ENCODE measurements at regions not wholly inside any gene's neighbourhood (a gene's known extent, or its start where the extent isn't known, plus 50 kb on each side); places are given as distances from the start of the nearest gene placed in this dataset.

DNA sequence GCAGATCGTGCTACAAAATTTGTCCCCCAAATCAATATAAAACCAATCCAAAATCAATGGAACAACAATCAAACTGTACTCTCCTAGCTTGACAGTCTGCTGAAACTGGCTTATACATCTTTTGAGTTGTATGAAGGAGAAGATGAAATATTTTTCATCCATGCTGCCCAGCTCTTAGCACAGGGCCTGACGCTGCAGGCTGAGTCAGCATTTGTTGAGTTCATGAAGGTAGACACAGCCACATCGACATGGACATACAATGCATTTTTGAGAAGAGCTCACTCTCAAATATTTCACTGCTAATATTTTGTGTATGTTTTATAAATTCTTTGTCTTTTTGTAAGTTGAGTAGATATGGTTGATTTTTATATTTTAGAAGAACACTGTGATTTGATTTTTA is 327.3 kb downstream of the OTOL1 start:
- Histone ChIP-seq H4K20me1 (ENCODE audit: insufficient read depth, low read length) (no peaks in the 10 kb centered on the region), H3K36me3 (ENCODE audit: insufficient read depth, low read length) (no peaks in the 10 kb centered on the region), H2AFZ (ENCODE audit: low read depth, low read length) (no peak overlapping the region), H3K4me2 (ENCODE audit: low read length) (no peak overlapping the region), H3K4me1 (ENCODE audit: insufficient read depth, low read length) (no peaks in the 10 kb centered on the region), H3K27ac (ENCODE audit: low read depth, low read length) (no peak overlapping the region), H3K79me2 (ENCODE audit: insufficient read depth, low read length) (no peaks in the 10 kb centered on the region), H3K9ac (ENCODE audit: low read length) (no peak overlapping the region), H3K9me3 (ENCODE audit: insufficient read depth, low read depth, low read length) (no peaks in the 10 kb centered on the region), H3K27me3 (ENCODE audit: insufficient read depth, low read length) (no peaks in the 10 kb centered on the region), H3K4me3 (ENCODE audit: insufficient read depth, low read depth, low read length) (no peak overlapping the region)
- TF ChIP-seq, protein P1, sequence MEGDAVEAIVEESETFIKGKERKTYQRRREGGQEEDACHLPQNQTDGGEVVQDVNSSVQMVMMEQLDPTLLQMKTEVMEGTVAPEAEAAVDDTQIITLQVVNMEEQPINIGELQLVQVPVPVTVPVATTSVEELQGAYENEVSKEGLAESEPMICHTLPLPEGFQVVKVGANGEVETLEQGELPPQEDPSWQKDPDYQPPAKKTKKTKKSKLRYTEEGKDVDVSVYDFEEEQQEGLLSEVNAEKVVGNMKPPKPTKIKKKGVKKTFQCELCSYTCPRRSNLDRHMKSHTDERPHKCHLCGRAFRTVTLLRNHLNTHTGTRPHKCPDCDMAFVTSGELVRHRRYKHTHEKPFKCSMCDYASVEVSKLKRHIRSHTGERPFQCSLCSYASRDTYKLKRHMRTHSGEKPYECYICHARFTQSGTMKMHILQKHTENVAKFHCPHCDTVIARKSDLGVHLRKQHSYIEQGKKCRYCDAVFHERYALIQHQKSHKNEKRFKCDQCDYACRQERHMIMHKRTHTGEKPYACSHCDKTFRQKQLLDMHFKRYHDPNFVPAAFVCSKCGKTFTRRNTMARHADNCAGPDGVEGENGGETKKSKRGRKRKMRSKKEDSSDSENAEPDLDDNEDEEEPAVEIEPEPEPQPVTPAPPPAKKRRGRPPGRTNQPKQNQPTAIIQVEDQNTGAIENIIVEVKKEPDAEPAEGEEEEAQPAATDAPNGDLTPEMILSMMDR (IDR thresholded peaks at IDR 0.05; ENCODE audit: insufficient read depth, low read depth, low read length): no peak
- no peak for TF ChIP-seq EZH2 (IDR thresholded peaks at IDR 0.05; ENCODE audit: insufficient read depth, low read length)
- Mint-ChIP-seq H3K27me3 (ENCODE audit: low read depth, unreplicated experiment) (no peaks in the 10 kb centered on the region), H3K4me1 (ENCODE audit: low read depth, unreplicated experiment) (no peaks in the 10 kb centered on the region), H3K36me3 (ENCODE audit: low read depth, unreplicated experiment) (no peaks in the 10 kb centered on the region), H3K4me3 (ENCODE audit: unreplicated experiment) (no peak overlapping the region), H3K27ac (ENCODE audit: unreplicated experiment) (no peak overlapping the region), H3K9me3 (ENCODE audit: unreplicated experiment) (no peaks in the 10 kb centered on the region)
- no peak for FAIRE-seq
- DNase-seq (ENCODE audit: low read depth): no peak

DNA sequence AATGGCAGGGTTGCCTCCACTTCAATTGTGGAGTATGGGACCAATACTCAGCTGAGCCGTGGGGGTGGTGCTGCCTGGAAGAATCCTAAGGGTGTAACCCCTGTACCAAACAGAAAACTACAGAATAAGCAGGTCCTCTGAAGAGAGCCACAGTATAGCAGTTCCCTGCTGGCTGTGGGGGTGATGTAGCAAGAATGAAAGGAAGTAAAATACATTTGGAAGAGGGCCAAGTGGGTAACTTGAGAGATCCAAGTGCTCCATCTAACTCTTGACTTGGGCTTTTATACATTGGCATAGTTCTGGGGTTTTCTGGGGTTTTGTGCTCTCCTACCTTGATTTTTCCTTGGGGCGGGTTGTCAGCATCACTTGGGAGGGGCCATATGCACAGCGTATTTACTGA is 341.4 kb downstream of the OTOL1 start:
- no peaks in the 10 kb centered on the region for H3K9me3 Mint-ChIP-seq (ENCODE audit: unreplicated experiment)

DNA sequence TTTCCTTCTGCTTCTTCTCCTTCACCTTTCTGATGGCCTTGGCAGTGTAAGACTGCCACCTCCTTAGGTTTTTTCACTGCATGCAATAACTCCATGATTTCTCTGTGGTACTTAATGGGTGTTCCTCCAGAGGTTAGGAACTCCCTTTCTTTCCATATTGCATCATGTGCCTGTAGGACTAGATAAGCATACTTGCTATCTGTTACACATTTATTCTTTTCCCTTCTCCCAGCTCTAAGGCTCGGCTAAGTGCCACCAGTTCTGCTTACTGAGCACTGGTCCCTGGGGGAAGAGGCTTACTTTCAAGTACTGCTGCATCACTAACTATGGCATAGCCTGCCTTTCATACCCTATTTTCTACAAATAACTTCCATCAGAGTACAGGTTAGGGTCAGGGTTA is 351.8 kb downstream of the OTOL1 start:
- Histone ChIP-seq H3K27ac (ENCODE audit: low read depth, low read length) (no peak overlapping the region), H3K27me3 (ENCODE audit: insufficient read depth, low read length) (no peaks in the 10 kb centered on the region), H3K36me3 (ENCODE audit: insufficient read depth, low read length) (no peaks in the 10 kb centered on the region), H3K4me1 (ENCODE audit: insufficient read depth, low read length) (no peaks in the 10 kb centered on the region), H3K9ac (ENCODE audit: low read length) (no peak overlapping the region), H2AFZ (ENCODE audit: low read depth, low read length) (no peak overlapping the region), H3K4me2 (ENCODE audit: low read length) (no peak overlapping the region), H3K79me2 (ENCODE audit: insufficient read depth, low read length) (no peaks in the 10 kb centered on the region), H3K4me3 (ENCODE audit: insufficient read depth, low read depth, low read length) (no peak overlapping the region), H4K20me1 (ENCODE audit: insufficient read depth, low read length) (no peaks in the 10 kb centered on the region), H3K9me3 (ENCODE audit: insufficient read depth, low read depth, low read length) (no peaks in the 10 kb centered on the region)
- no peak for TF ChIP-seq EZH2 (IDR thresholded peaks at IDR 0.05; ENCODE audit: insufficient read depth, low read length)
- TF ChIP-seq, protein P1 (IDR thresholded peaks at IDR 0.05; ENCODE audit: insufficient read depth, low read depth, low read length): no peak
- H3K4me3 Mint-ChIP-seq (ENCODE audit: unreplicated experiment): no peak overlapping the region
- no peaks in the 10 kb centered on the region for H3K36me3 Mint-ChIP-seq (ENCODE audit: low read depth, unreplicated experiment)
- no peaks in the 10 kb centered on the region for H3K4me1 Mint-ChIP-seq (ENCODE audit: low read depth, unreplicated experiment)
- peaks cover 4% of the 10 kb centered on the region for H3K9me3 Mint-ChIP-seq (ENCODE audit: unreplicated experiment)
- H3K27ac Mint-ChIP-seq (ENCODE audit: unreplicated experiment): no peak overlapping the region
- no peak for FAIRE-seq
- DNase-seq (ENCODE audit: low read depth): no peak
- peaks cover 3% of the 10 kb centered on the region for H3K27me3 Mint-ChIP-seq (ENCODE audit: low read depth, unreplicated experiment)

More for the DNA sequence above, 341.4 kb downstream of the OTOL1 start:
- Histone ChIP-seq H3K9me3 (ENCODE audit: insufficient read depth, low read depth, low read length) (no peaks in the 10 kb centered on the region), H3K4me3 (ENCODE audit: insufficient read depth, low read depth, low read length) (no peak overlapping the region), H2AFZ (ENCODE audit: low read depth, low read length) (no peak overlapping the region), H3K27ac (ENCODE audit: low read depth, low read length) (no peak overlapping the region), H3K4me2 (ENCODE audit: low read length) (no peak overlapping the region), H3K9ac (ENCODE audit: low read length) (no peak overlapping the region), H4K20me1 (ENCODE audit: insufficient read depth, low read length) (no peaks in the 10 kb centered on the region), H3K36me3 (ENCODE audit: insufficient read depth, low read length) (no peaks in the 10 kb centered on the region), H3K79me2 (ENCODE audit: insufficient read depth, low read length) (no peaks in the 10 kb centered on the region), H3K27me3 (ENCODE audit: insufficient read depth, low read length) (no peaks in the 10 kb centered on the region), H3K4me1 (ENCODE audit: insufficient read depth, low read length) (no peaks in the 10 kb centered on the region)
- no peak for DNase-seq (ENCODE audit: low read depth)
- Mint-ChIP-seq H3K27ac (ENCODE audit: unreplicated experiment) (no peak overlapping the region), H3K4me1 (ENCODE audit: low read depth, unreplicated experiment) (no peaks in the 10 kb centered on the region), H3K36me3 (ENCODE audit: low read depth, unreplicated experiment) (no peaks in the 10 kb centered on the region), H3K4me3 (ENCODE audit: unreplicated experiment) (no peak overlapping the region), H3K27me3 (ENCODE audit: low read depth, unreplicated experiment) (no peaks in the 10 kb centered on the region)
- no peak for FAIRE-seq
- TF ChIP-seq, protein P1 (IDR thresholded peaks at IDR 0.05; ENCODE audit: insufficient read depth, low read depth, low read length): no peak
- no peak for TF ChIP-seq EZH2 (IDR thresholded peaks at IDR 0.05; ENCODE audit: insufficient read depth, low read length)
